NB4 (cell line): ENCODE measurements at regions not wholly inside any gene's neighbourhood (a gene's known extent, or its start where the extent isn't known, plus 50 kb on each side); places are given as distances from the start of the nearest gene placed in this dataset.

Experiments used
- CTCF ChIP-seq: IDR thresholded peaks from one replicate; pipeline ENCODE4 v1.5.1; 2012; ENCODE audit warnings: low read depth, low read length
- MAX ChIP-seq: IDR thresholded peaks from 2 replicates; pipeline ENCODE4 v1.6.1; 2011; ENCODE audit warnings: low read depth, low read length
- MYC ChIP-seq: IDR thresholded peaks from 2 replicates; pipeline ENCODE4 v1.6.1; 2011; ENCODE audit warnings: low read depth, low read length
- POLR2A ChIP-seq: IDR thresholded peaks from 2 replicates; pipeline ENCODE4 v1.6.1; 2011; ENCODE audit warnings: mild to moderate bottlenecking; ENCODE audit not compliant: insufficient read length; ENCODE audit errors: extremely low read depth

GRCh38 chr10:21100871-21101514 lies 203.9 kb upstream of the NEBL start:
- no peak for TF ChIP-seq MAX
- TF ChIP-seq CTCF, result no peak
- TF ChIP-seq POLR2A, result no peak
- TF ChIP-seq MYC, result no peak
